Keratinocyte (primary cell): ENCODE measurements at regions not wholly inside any gene's neighbourhood (a gene's known extent, or its start where the extent isn't known, plus 50 kb on each side); places are given as distances from the start of the nearest gene placed in this dataset.

ENCODE experiments used
- DNase-seq: peaks from one replicate; pipeline ENCODE4 v3.0.0-alpha.2; 2011; ENCODE audit warnings: low read depth, missing footprints, low spot score
- FAIRE-seq: peaks from 2 replicates; lab custom pipeline; 2011; peaks lifted over from hg19 to GRCh38; lab: Jason Lieb, UNC
- H2AFZ ChIP-seq: 2 replicates; pipeline ENCODE4 v1.6.0; 2012; ENCODE audit warnings: low read length, control low read depth, inconsistent platforms; ENCODE audit not compliant: control insufficient read depth
- H3K27ac ChIP-seq: 2 replicates; pipeline ENCODE4 v1.5.1; 2011; ENCODE audit warnings: low read length; ENCODE audit not compliant: control insufficient read depth, insufficient read depth
- H3K27me3 ChIP-seq: 3 replicates; pipeline ENCODE4 v1.6.0; 2011; ENCODE audit warnings: low read length; ENCODE audit not compliant: control insufficient read depth, insufficient read depth; ENCODE audit errors: extremely low read depth
- H3K36me3 ChIP-seq, 2 experiments: 2 replicates in 1 of 2; 3 replicates in 1 of 2; pipeline ENCODE4 v1.5.1; 2011; ENCODE audit warnings: low read length in 2 of 2, mild to moderate bottlenecking in 1 of 2; ENCODE audit not compliant: control insufficient read depth in 2 of 2, insufficient read depth in 2 of 2; ENCODE audit errors: extremely low read depth in 1 of 2
- H3K4me1 ChIP-seq: 3 replicates; pipeline ENCODE4 v1.5.1; 2011; ENCODE audit warnings: low read length; ENCODE audit not compliant: control insufficient read depth, insufficient read depth; ENCODE audit errors: extremely low read depth
- H3K4me2 ChIP-seq: 3 replicates; pipeline ENCODE4 v1.6.0; 2011; ENCODE audit warnings: low read depth, low read length; ENCODE audit not compliant: control insufficient read depth, insufficient read depth; ENCODE audit errors: extremely low read depth
- H3K4me3 ChIP-seq, 3 experiments: fragments of 200-600 bp in 1 of 3; sonication (generic) in 1 of 3; 2 replicates in 2 of 3; 3 replicates in 1 of 3; pipeline ENCODE4 v1.5.1; 2011 to 2016; ENCODE audit warnings: low read length in 3 of 3, mild to moderate bottlenecking in 3 of 3, control low read depth in 2 of 3, inconsistent platforms in 1 of 3, low read depth in 1 of 3, mixed read lengths in 1 of 3, mixed run types in 1 of 3, moderate library complexity in 1 of 3; ENCODE audit not compliant: control insufficient read depth in 2 of 3, insufficient read depth in 2 of 3; ENCODE audit errors: extremely low read depth in 1 of 3
- H3K79me2 ChIP-seq: 2 replicates; pipeline ENCODE4 v1.6.0; 2012; ENCODE audit warnings: low read length; ENCODE audit not compliant: control insufficient read depth, insufficient read depth
- H3K9ac ChIP-seq: 3 replicates; pipeline ENCODE4 v1.6.0; 2011; ENCODE audit warnings: low read length; ENCODE audit not compliant: control insufficient read depth, insufficient read depth; ENCODE audit errors: extremely low read depth
- H3K9me1 ChIP-seq: 3 replicates; pipeline ENCODE4 v1.6.0; 2011; ENCODE audit warnings: low read length; ENCODE audit not compliant: control insufficient read depth, insufficient read depth; ENCODE audit errors: extremely low read depth
- H3K9me3 ChIP-seq: 2 replicates; pipeline ENCODE4 v1.5.1; 2012; ENCODE audit warnings: low read depth, low read length; ENCODE audit not compliant: control insufficient read depth
- H4K20me1 ChIP-seq: 3 replicates; pipeline ENCODE4 v1.6.0; 2011; ENCODE audit warnings: low read length; ENCODE audit not compliant: control insufficient read depth, insufficient read depth; ENCODE audit errors: extremely low read depth
- CTCF ChIP-seq, 3 experiments: IDR thresholded peaks in 1 of 3; conservative IDR thresholded peaks in 1 of 3; optimal IDR thresholded peaks in 1 of 3; 2 replicates in 2 of 3; 3 replicates in 1 of 3; pipeline versions ENCODE3 to v1.5.1; 2011; ENCODE audit warnings: low read length in 3 of 3, mild to moderate bottlenecking in 3 of 3, moderate library complexity in 2 of 3, control low read depth in 1 of 3, inconsistent platforms in 1 of 3; ENCODE audit not compliant: insufficient read depth in 2 of 3; ENCODE audit errors: extremely low read depth in 1 of 3
- EZH2 ChIP-seq: IDR thresholded peaks from one replicate; pipeline ENCODE4 v1.6.1; 2012; ENCODE audit warnings: inconsistent platforms, mild to moderate bottlenecking, low read length, moderate library complexity
- dilution Hi-C: fragments of 300-500 bp; cut with MboI; formaldehyde crosslinking; loops from one replicate; pipeline ENCODE4 v1.7.0; 2020; ENCODE audit warnings: low sequenced_read_pairs; ENCODE audit not compliant: extremely low pct_ligation_motif_present

- Histone ChIP-seq H3K9me1 (no peaks in the 10 kb centered on the region), H3K27me3 (no peaks in the 10 kb centered on the region), H3K36me3 (no peaks in the 10 kb centered on the region), H2AFZ (no peak overlapping the region), H3K9ac (no peak overlapping the region), H3K4me2 (no peak overlapping the region), H3K4me1 (no peaks in the 10 kb centered on the region), H3K4me3 (no peak overlapping the region), H4K20me1 (no peaks in the 10 kb centered on the region), H3K79me2 (no peaks in the 10 kb centered on the region), H3K27ac (no peak overlapping the region), H3K9me3 (no peaks in the 10 kb centered on the region)
- TF ChIP-seq EZH2 (no peak), CTCF (optimal IDR thresholded peaks at IDR 0.05 in 1 of 3, IDR thresholded peaks at IDR 0.05 in 1 of 3, conservative IDR thresholded peaks at IDR 0.05 in 1 of 3; ENCODE audit: extremely low read depth in 1 of 3, insufficient read depth in 2 of 3, low read length in 3 of 3) (no peak)
- DNase-seq = no peak
- FAIRE-seq = no peak
- dilution Hi-C loops = no loop called here
Measured at GRCh38 chr3:81199587-81199986, 561.9 kb downstream of the GBE1 start.

GRCh38 chr3:81198756-81199155 lies 562.7 kb downstream of the GBE1 start:
- no peaks in the 10 kb centered on the region for H3K9me1 ChIP-seq
- H3K27me3 ChIP-seq = no peaks in the 10 kb centered on the region
- no peak overlapping the region for H3K27ac ChIP-seq
- no peaks in the 10 kb centered on the region for H3K9me3 ChIP-seq
- TF ChIP-seq CTCF (optimal IDR thresholded peaks at IDR 0.05 in 1 of 3, IDR thresholded peaks at IDR 0.05 in 1 of 3, conservative IDR thresholded peaks at IDR 0.05 in 1 of 3; ENCODE audit: extremely low read depth in 1 of 3, insufficient read depth in 2 of 3, low read length in 3 of 3) = no peak
- TF ChIP-seq EZH2 = no peak
- DNase-seq (no peak), FAIRE-seq (no peak)
- no peaks in the 10 kb centered on the region for H3K79me2 ChIP-seq
- dilution Hi-C loops = no loop called here
- no peak overlapping the region for H3K4me2 ChIP-seq
- H3K9ac ChIP-seq = no peak overlapping the region
- H4K20me1 ChIP-seq = no peaks in the 10 kb centered on the region
- H2AFZ ChIP-seq = no peak overlapping the region
- no peaks in the 10 kb centered on the region for H3K4me1 ChIP-seq
- H3K4me3 ChIP-seq = no peak overlapping the region
- H3K36me3 ChIP-seq = no peaks in the 10 kb centered on the region
